Neural cell (in vitro differentiated cells): ENCODE measurements at regions not wholly inside any gene's neighbourhood (a gene's known extent, or its start where the extent isn't known, plus 50 kb on each side); places are given as distances from the start of the nearest gene placed in this dataset.
"Not testable (repeated sequence)": the region's sequence is repeated elsewhere in the genome, so short reads cannot be mapped to it uniquely, and the experiment has no call there.

Experiments used
- H2AFZ ChIP-seq: fragments of 200-600, 300-800 bp; sonication (generic), shearing (Covaris generic); 2 replicates; pipeline ENCODE4 v1.6.0; 2014; ENCODE audit warnings: low read depth, mild to moderate bottlenecking, antibody characterized with exemption, low read length, moderate library complexity
- H3F3A ChIP-seq: fragments of 200-600 bp; shearing (Covaris generic); 2 replicates; pipeline ENCODE4 v1.6.1; 2016; ENCODE audit warnings: mild to moderate bottlenecking, moderate library complexity, mixed read lengths, antibody characterized with exemption, low read length; ENCODE audit not compliant: insufficient read depth, poor library complexity, severe bottlenecking
- H3K27ac ChIP-seq: fragments of 200-600, 300-800 bp; sonication (generic), shearing (Covaris generic); 2 replicates; pipeline ENCODE4 v1.5.1; 2014; ENCODE audit warnings: mild to moderate bottlenecking, low read length, moderate library complexity
- H3K27me3 ChIP-seq: fragments of 300-800, 200-600 bp; sonication (generic), shearing (Covaris generic); 2 replicates; pipeline ENCODE4 v1.6.0; 2014; ENCODE audit warnings: mild to moderate bottlenecking, low read depth, low read length, moderate library complexity; ENCODE audit not compliant: insufficient read depth
- H3K36me3 ChIP-seq: fragments of 300-800, 200-600 bp; sonication (generic), shearing (Covaris generic); 2 replicates; pipeline ENCODE4 v1.5.1; 2014; ENCODE audit warnings: mild to moderate bottlenecking, antibody characterized with exemption, low read length, moderate library complexity; ENCODE audit not compliant: insufficient read depth
- H3K4me2 ChIP-seq: fragments of 300-800, 200-600 bp; sonication (generic), shearing (Covaris generic); 2 replicates; pipeline ENCODE4 v1.6.0; 2014; ENCODE audit warnings: mild to moderate bottlenecking, low read length
- H3K4me3 ChIP-seq: fragments of 300-800, 200-600 bp; sonication (generic), shearing (Covaris generic); 2 replicates; pipeline ENCODE4 v1.5.1; 2014; ENCODE audit warnings: mild to moderate bottlenecking, low read length, moderate library complexity
- H3K79me2 ChIP-seq: fragments of 200-600 bp; shearing (Covaris generic); replicated peaks from 2 replicates; pipeline ENCODE4 v1.6.0; 2014; ENCODE audit warnings: mild to moderate bottlenecking, low read length, moderate library complexity; ENCODE audit not compliant: insufficient read depth
- H3K9ac ChIP-seq: fragments of 300-800, 200-600 bp; sonication (generic), shearing (Covaris generic); 2 replicates; pipeline ENCODE4 v1.6.1; 2016; ENCODE audit warnings: mild to moderate bottlenecking, low read length, mixed read lengths
- H3K9me2 ChIP-seq: fragments of 200-600 bp; shearing (Covaris generic); 2 replicates; pipeline ENCODE4 v1.6.1; 2016; ENCODE audit warnings: mild to moderate bottlenecking, low read length, mixed read lengths; ENCODE audit not compliant: insufficient read depth
- H3K9me3 ChIP-seq: fragments of 200-600, 300-800 bp; sonication (generic), shearing (Covaris generic); 2 replicates; pipeline ENCODE4 v1.6.1; 2016; ENCODE audit warnings: mild to moderate bottlenecking, mixed run types, low read length, moderate library complexity, mixed read lengths
- H4K20me1 ChIP-seq: fragments of 200-600 bp; shearing (Covaris generic); 2 replicates; pipeline ENCODE4 v1.6.1; 2016; ENCODE audit warnings: mild to moderate bottlenecking, mixed run types; ENCODE audit not compliant: insufficient read depth

- H3K36me3 ChIP-seq, H3K4me3 ChIP-seq, H3F3A ChIP-seq, H3K79me2 ChIP-seq, H3K9ac ChIP-seq, H3K27me3 ChIP-seq, H4K20me1 ChIP-seq, H2AFZ ChIP-seq, H3K9me2 ChIP-seq, H3K9me3 ChIP-seq, H3K4me2 ChIP-seq, H3K27ac ChIP-seq: not testable (repeated sequence)
These were observed 114.5 kb upstream of the PLGLB2 start for GRCh38 chr2:87633287-87633963.

GRCh38 chr2:87634106-87634505, 113.8 kb upstream of the PLGLB2 start:
- H3K9me3 ChIP-seq, H3K9ac ChIP-seq, H3K27me3 ChIP-seq, H3K36me3 ChIP-seq, H3K4me3 ChIP-seq, H4K20me1 ChIP-seq, H3K4me2 ChIP-seq, H3K9me2 ChIP-seq, H2AFZ ChIP-seq, H3F3A ChIP-seq, H3K27ac ChIP-seq, H3K79me2 ChIP-seq: not testable (repeated sequence)

- not testable (repeated sequence) for H3K27me3 ChIP-seq, H2AFZ ChIP-seq, H3K4me3 ChIP-seq, H3K79me2 ChIP-seq, H3K4me2 ChIP-seq, H3K9ac ChIP-seq, H3K9me3 ChIP-seq, H4K20me1 ChIP-seq, H3K27ac ChIP-seq, H3K36me3 ChIP-seq, H3F3A ChIP-seq, H3K9me2 ChIP-seq
These were observed 112.8 kb upstream of the PLGLB2 start for GRCh38 chr2:87634971-87635650.

- not testable (repeated sequence) for H3K9me3 ChIP-seq, H3K9me2 ChIP-seq, H3K27me3 ChIP-seq, H3K36me3 ChIP-seq, H3F3A ChIP-seq, H2AFZ ChIP-seq, H3K79me2 ChIP-seq, H3K27ac ChIP-seq, H3K9ac ChIP-seq, H3K4me3 ChIP-seq, H4K20me1 ChIP-seq, H3K4me2 ChIP-seq
These were observed 111.6 kb upstream of the PLGLB2 start for GRCh38 chr2:87636246-87636645.

GRCh38 chr2:87636735-87637134, 111.2 kb upstream of the PLGLB2 start:
- not testable (repeated sequence) for H3F3A ChIP-seq, H3K4me2 ChIP-seq, H3K27me3 ChIP-seq, H3K9me3 ChIP-seq, H3K79me2 ChIP-seq, H3K36me3 ChIP-seq, H3K9ac ChIP-seq, H2AFZ ChIP-seq, H3K4me3 ChIP-seq, H4K20me1 ChIP-seq, H3K9me2 ChIP-seq, H3K27ac ChIP-seq

DNA sequence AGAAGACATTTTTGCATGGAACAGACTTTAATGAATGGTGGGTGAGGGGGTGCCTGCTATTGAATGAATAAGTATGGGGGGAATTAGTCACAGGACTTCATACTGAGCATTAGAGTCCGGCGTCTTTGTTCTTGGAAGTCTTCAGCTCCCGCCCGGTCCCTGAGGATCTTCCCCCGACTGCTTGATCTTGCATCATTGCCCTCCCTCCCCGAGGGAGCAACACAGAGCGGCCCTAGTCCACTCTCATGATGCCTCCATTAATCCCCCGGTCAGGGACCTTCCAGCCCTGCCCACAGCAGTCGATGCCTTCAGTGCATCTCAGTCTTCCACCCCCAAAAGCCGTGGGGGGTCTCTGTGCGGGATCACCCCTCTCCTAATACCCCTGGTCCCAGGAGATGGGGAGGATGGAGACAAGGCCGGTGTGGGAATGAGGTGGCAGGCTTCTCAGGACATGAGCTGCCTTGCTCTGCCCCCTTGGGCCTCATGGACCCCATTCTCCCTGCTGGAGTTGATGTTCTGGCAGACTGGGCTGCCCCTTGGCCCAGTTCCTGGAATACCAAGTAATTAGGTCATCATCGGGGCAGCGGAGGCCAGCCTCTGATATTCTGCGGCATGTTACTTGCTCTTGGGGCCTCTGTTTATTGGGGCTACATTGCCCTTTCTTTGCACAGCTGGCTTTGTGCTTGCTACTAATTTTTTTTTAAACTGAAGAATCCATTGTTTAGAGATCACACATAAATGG, 110.5 kb upstream of the PLGLB2 start:
- H2AFZ ChIP-seq, H3K4me2 ChIP-seq, H3K9ac ChIP-seq, H4K20me1 ChIP-seq, H3K36me3 ChIP-seq, H3K27me3 ChIP-seq, H3K9me2 ChIP-seq, H3F3A ChIP-seq, H3K4me3 ChIP-seq, H3K9me3 ChIP-seq, H3K27ac ChIP-seq, H3K79me2 ChIP-seq: not testable (repeated sequence)

DNA sequence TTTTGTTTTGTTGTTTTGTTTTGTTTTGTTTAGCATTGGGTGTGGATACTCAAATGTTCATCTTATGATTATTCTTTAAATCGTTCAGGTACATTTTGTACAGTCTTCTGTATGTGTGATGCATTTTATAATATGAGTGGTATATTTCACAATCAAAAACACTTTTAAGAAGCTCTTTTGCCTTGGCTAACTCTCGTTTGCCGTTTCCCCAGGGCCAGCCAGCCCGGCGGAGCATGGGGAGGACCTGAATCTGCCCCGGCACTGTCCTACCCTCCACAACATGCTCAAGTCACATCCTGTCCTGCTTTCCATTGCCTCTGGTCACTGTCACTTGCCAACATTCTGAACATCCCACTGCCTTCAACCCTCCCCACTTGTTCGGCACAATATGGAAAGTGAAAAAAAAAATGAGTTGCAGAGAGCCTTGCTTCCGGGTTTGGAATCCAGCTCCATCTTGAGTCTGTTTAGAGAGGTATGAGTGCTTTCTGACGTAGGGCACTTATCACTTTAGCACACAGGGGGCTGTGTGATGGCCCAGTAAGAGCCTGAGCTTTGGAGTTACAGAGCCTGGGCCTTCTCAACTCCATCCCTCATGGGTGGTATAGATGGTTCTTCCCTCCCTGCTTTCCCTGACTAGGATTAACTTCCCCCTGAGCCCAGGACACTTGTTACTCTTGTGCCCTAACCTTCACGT, 109.6 kb upstream of the PLGLB2 start:
- H3K27me3 ChIP-seq, H3K4me2 ChIP-seq, H2AFZ ChIP-seq, H3F3A ChIP-seq, H3K9me3 ChIP-seq, H3K9ac ChIP-seq, H3K36me3 ChIP-seq, H3K4me3 ChIP-seq, H3K27ac ChIP-seq, H4K20me1 ChIP-seq, H3K79me2 ChIP-seq, H3K9me2 ChIP-seq: not testable (repeated sequence)
